ENCODE measurements at regions not wholly inside any gene's neighbourhood (a gene's known extent, or its start where the extent isn't known, plus 50 kb on each side); places are given as distances from the start of the nearest gene placed in this dataset.

DNA sequence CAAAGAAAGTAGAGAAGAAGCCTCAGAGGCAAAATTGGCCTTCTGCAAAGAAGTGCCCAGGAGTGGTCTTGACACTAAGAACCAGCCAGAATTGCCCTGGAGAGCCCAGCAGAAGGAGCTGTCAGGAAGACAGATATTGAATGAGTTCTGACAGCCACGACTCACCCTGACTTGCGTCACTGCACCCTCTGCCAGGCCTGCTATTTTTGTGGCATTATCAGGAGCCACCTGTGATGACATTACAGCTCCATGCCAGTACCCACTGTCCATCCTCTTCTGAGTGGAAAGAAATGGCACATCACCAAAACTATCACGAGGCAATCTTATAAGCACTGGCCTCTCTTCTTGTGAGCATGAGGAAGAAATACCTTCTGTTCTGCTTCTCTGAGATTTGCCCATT is 67.7 kb downstream of the SMIM20 start:
- H3K4me3 ChIP-seq, result no peak overlapping the region
- H3K27me3 ChIP-seq, result no peaks in the 10 kb centered on the region
- H3K9me3 ChIP-seq, result no peaks in the 10 kb centered on the region
- H3K27ac ChIP-seq, result peak overlapping the region; percentile 53 to 57
- no peak for DNase-seq (ENCODE audit: low spot score)
- no peaks in the 10 kb centered on the region for H3K4me1 ChIP-seq
- TF ChIP-seq, protein P1, sequence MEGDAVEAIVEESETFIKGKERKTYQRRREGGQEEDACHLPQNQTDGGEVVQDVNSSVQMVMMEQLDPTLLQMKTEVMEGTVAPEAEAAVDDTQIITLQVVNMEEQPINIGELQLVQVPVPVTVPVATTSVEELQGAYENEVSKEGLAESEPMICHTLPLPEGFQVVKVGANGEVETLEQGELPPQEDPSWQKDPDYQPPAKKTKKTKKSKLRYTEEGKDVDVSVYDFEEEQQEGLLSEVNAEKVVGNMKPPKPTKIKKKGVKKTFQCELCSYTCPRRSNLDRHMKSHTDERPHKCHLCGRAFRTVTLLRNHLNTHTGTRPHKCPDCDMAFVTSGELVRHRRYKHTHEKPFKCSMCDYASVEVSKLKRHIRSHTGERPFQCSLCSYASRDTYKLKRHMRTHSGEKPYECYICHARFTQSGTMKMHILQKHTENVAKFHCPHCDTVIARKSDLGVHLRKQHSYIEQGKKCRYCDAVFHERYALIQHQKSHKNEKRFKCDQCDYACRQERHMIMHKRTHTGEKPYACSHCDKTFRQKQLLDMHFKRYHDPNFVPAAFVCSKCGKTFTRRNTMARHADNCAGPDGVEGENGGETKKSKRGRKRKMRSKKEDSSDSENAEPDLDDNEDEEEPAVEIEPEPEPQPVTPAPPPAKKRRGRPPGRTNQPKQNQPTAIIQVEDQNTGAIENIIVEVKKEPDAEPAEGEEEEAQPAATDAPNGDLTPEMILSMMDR (IDR thresholded peaks at IDR 0.05), result no peak
- H3K36me3 ChIP-seq, result no peaks in the 10 kb centered on the region

DNA sequence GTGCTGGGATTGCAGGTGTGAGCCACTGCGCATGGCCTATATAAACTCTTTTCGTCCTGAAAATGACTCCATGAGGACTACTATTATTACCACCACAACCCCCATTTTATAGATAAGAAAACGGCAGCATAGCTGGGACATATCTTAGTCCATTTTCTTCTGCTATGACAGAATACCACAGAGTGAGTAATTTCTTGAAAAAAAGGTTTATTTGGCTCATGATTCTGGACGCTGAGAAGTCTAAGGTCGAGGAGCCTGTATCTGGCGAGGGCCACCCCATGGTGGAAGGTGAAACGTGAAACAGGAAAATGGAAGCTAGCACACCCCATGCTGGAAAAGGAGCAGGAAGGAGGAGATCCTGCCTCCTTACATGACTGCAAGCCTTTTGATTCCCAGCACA is 68.9 kb downstream of the SMIM20 start:
- H3K36me3 ChIP-seq, result no peaks in the 10 kb centered on the region
- no peaks in the 10 kb centered on the region for H3K9me3 ChIP-seq
- TF ChIP-seq, protein P1 (IDR thresholded peaks at IDR 0.05), result no peak
- no peaks in the 10 kb centered on the region for H3K27me3 ChIP-seq
- H3K4me1 ChIP-seq, result peaks cover 0 to 2% of the 10 kb centered on the region in 2 donors
- no peak overlapping the region for H3K4me3 ChIP-seq
- DNase-seq (ENCODE audit: low spot score), result peak; percentile 2
- H3K27ac ChIP-seq, result no peak overlapping the region

DNA sequence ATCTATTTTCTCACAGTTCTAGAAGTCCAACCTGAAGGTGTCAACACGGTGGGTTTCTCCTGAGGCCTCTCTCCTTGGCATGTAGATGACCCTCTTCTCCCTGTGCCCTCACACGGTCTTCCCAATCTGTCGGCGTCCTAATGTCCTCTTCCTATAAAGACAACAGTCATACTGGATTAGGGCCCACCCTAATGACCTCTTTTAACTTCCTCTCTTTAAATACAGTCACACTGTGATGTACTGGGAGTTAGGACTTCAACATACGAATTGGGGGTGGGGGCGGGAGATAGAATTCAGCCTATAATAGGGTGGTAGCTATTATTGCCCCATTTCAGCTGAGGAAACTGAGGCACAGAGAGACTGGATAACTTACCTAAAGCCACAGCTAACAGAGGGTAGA is 70.2 kb downstream of the SMIM20 start:
- TF ChIP-seq, protein P1 (IDR thresholded peaks at IDR 0.05), result no peak
- H3K4me3 ChIP-seq, result no peak overlapping the region
- DNase-seq (ENCODE audit: low spot score), result peak; percentile 44
- H3K27me3 ChIP-seq, result no peaks in the 10 kb centered on the region
- H3K9me3 ChIP-seq, result no peaks in the 10 kb centered on the region
- peaks cover 0 to 3% of the 10 kb centered on the region in 2 donors for H3K4me1 ChIP-seq
- no peak overlapping the region for H3K27ac ChIP-seq
- no peaks in the 10 kb centered on the region for H3K36me3 ChIP-seq

DNA sequence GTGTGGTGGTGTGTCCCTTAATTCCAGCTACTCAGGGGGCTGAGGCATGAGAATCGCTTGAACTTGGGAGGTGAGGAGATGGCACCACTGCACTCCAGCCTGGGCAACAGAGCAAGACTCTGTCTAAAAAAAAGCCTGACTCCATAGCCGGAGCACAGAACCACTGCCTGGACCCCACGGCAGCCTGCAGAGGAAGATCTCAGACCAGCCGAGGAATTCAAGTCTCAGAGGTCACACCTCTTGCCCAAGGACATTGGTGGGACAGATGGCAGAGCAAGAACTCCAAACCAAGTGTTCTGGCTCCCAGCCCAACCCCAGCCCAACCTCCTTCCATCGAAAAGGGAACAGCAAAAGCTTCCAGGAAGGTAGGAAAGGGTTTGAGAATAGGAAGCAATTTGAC is 70.8 kb downstream of the SMIM20 start:
- H3K4me3 ChIP-seq, result no peak overlapping the region
- H3K9me3 ChIP-seq, result no peaks in the 10 kb centered on the region
- H3K4me1 ChIP-seq, result peaks cover 0 to 3% of the 10 kb centered on the region in 2 donors
- no peak overlapping the region for H3K27ac ChIP-seq
- H3K27me3 ChIP-seq, result no peaks in the 10 kb centered on the region
- TF ChIP-seq, protein P1 (IDR thresholded peaks at IDR 0.05), result no peak
- no peaks in the 10 kb centered on the region for H3K36me3 ChIP-seq
- DNase-seq (ENCODE audit: low spot score), result no peak

DNA sequence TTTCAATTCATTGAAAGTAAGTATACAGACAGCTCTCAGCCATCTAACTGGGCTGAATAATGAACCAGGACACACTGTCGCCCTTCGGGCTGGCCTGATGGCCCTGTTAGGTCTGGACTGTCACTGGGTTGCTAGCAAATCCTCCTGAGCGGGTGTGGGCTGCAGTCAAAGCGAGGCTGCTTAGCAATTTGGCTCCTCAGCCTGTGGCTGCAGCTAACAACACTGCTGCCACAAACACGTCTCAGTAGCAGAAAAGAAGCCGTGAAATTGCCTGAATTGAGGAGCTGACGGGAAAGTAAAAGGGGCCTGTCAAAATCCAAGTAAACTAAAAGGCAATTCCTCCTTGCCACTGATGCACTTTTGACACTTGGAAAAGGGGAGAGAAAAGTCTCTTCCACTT is 72.8 kb downstream of the SMIM20 start:
- Histone ChIP-seq H3K4me3 (no peak overlapping the region), H3K9me3 (no peaks in the 10 kb centered on the region), H3K36me3 (no peaks in the 10 kb centered on the region), H3K27me3 (no peaks in the 10 kb centered on the region), H3K27ac (no peak overlapping the region), H3K4me1 (peaks cover 0 to 3% of the 10 kb centered on the region in 2 donors)
- TF ChIP-seq, protein P1 (IDR thresholded peaks at IDR 0.05), result no peak
- DNase-seq (ENCODE audit: low spot score), result peak; percentile 38

DNA sequence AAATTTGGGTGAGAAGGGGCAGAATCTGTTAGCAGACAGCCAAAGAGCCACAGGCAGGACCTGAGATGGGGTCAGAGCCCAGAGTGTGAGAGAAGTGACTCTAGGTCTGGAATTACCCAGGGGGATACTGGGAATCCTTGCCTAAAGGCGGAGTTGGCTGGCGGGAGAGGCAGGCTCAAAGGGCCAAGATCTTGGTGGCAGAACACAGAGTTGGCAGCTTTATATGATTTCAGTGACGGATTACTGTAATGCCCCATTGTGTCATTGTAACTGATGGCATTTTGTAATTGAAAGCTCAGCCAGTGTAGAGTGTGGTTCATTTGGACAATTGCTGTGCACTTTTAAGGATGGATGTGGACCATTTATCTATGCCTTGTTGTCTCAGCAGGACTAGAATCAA is 77.3 kb downstream of the SMIM20 start:
- H3K27ac ChIP-seq, result no peak overlapping the region

More for the DNA sequence above, 77.3 kb downstream of the SMIM20 start:
- TF ChIP-seq, protein P1 (IDR thresholded peaks at IDR 0.05), result no peak
- no peaks in the 10 kb centered on the region for H3K27me3 ChIP-seq
- no peaks in the 10 kb centered on the region for H3K9me3 ChIP-seq
- H3K36me3 ChIP-seq, result no peaks in the 10 kb centered on the region
- DNase-seq (ENCODE audit: low spot score), result no peak
- no peak overlapping the region for H3K4me3 ChIP-seq
- peaks cover 0 to 19% of the 10 kb centered on the region in 2 donors for H3K4me1 ChIP-seq
